ENCODE measurements at regions not wholly inside any gene's neighbourhood (a gene's known extent, or its start where the extent isn't known, plus 50 kb on each side); places are given as distances from the start of the nearest gene placed in this dataset.

DNA sequence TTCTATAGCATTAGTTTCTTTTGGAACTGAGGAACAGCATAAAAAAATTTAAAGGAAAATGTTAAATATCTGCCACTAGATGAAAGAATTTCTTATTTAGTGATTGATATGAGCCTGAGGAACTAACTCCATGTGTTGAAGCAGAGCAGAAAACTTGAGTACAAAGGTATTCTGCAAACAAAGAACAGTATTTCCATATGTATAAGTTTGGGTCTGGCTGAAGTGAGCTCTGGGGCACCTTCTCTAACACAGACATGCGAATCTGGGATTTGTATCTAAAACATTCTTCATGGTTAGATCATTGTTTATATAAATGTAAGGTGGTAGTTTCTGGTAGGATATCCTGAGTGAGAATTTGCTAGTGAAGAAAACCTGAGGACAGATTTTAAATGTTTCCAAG is 123.2 kb downstream of the TYW3 start:
- TF ChIP-seq, protein P1, sequence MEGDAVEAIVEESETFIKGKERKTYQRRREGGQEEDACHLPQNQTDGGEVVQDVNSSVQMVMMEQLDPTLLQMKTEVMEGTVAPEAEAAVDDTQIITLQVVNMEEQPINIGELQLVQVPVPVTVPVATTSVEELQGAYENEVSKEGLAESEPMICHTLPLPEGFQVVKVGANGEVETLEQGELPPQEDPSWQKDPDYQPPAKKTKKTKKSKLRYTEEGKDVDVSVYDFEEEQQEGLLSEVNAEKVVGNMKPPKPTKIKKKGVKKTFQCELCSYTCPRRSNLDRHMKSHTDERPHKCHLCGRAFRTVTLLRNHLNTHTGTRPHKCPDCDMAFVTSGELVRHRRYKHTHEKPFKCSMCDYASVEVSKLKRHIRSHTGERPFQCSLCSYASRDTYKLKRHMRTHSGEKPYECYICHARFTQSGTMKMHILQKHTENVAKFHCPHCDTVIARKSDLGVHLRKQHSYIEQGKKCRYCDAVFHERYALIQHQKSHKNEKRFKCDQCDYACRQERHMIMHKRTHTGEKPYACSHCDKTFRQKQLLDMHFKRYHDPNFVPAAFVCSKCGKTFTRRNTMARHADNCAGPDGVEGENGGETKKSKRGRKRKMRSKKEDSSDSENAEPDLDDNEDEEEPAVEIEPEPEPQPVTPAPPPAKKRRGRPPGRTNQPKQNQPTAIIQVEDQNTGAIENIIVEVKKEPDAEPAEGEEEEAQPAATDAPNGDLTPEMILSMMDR (IDR thresholded peaks at IDR 0.05; ENCODE audit: insufficient read depth, low read length) = no peak
- TF ChIP-seq, protein P2, sequence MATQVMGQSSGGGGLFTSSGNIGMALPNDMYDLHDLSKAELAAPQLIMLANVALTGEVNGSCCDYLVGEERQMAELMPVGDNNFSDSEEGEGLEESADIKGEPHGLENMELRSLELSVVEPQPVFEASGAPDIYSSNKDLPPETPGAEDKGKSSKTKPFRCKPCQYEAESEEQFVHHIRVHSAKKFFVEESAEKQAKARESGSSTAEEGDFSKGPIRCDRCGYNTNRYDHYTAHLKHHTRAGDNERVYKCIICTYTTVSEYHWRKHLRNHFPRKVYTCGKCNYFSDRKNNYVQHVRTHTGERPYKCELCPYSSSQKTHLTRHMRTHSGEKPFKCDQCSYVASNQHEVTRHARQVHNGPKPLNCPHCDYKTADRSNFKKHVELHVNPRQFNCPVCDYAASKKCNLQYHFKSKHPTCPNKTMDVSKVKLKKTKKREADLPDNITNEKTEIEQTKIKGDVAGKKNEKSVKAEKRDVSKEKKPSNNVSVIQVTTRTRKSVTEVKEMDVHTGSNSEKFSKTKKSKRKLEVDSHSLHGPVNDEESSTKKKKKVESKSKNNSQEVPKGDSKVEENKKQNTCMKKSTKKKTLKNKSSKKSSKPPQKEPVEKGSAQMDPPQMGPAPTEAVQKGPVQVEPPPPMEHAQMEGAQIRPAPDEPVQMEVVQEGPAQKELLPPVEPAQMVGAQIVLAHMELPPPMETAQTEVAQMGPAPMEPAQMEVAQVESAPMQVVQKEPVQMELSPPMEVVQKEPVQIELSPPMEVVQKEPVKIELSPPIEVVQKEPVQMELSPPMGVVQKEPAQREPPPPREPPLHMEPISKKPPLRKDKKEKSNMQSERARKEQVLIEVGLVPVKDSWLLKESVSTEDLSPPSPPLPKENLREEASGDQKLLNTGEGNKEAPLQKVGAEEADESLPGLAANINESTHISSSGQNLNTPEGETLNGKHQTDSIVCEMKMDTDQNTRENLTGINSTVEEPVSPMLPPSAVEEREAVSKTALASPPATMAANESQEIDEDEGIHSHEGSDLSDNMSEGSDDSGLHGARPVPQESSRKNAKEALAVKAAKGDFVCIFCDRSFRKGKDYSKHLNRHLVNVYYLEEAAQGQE (IDR thresholded peaks at IDR 0.05; ENCODE audit: insufficient replicate concordance, low read depth) = no peak
- TF ChIP-seq POLR2AphosphoS5 (IDR thresholded peaks at IDR 0.05; ENCODE audit: low read depth) = no peak
- no peak for TF ChIP-seq GABPA (IDR thresholded peaks at IDR 0.05; ENCODE audit: low read depth)

All from HL-60 (cell line).